HG03025 (cell line): ENCODE measurements at regions not wholly inside any gene's neighbourhood (a gene's known extent, or its start where the extent isn't known, plus 50 kb on each side); places are given as distances from the start of the nearest gene placed in this dataset.
A peak's percentile ranks its signal among the peaks of the same experiment; 100 is the strongest.

ENCODE experiments used
- ATAC-seq: cut with Tn5 transposase; IDR thresholded peaks from one replicate; pipeline ENCODE4 v1.9.1; 2021; ENCODE audit warnings: mild to moderate bottlenecking, moderate library complexity; ENCODE audit not compliant: unreplicated experiment, low FRiP score

DNA sequence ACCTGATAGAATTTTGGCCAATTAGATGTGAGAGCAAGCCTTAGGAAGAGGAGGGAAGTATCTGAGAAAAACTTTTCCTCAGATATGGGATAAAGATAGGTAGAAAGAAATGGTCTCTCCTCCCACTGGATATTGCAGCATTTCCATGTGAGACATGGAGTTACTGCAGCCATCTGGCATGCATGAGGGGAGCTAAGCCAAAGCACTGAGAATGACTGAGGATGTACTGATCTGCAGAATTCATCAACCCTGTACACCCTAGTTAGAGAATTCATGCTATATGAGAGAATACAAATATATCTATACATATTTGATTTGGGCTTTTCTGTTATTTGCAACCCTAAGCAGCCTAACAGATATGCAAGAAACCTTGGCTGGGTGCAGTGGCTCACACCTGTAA, 52.5 kb upstream of the RPL34 start:
- ATAC-seq = no peak

- ATAC-seq = no peak
Measured at GRCh38 chr4:108561116-108561515, 59.3 kb upstream of the RPL34 start.

GRCh38 chr4:108560616-108561015, 59.8 kb upstream of the RPL34 start:
- no peak for ATAC-seq

- ATAC-seq = no peak
Measured at GRCh38 chr4:108559911-108560310, 60.5 kb upstream of the RPL34 start.

GRCh38 chr4:108559068-108559793, 61.1 kb upstream of the RPL34 start:
- ATAC-seq = no peak

GRCh38 chr4:108556588-108557200, 63.7 kb upstream of the RPL34 start:
- peak; percentile 57 for ATAC-seq

GRCh38 chr4:108556166-108556565, 64.2 kb upstream of the RPL34 start:
- ATAC-seq = no peak

DNA sequence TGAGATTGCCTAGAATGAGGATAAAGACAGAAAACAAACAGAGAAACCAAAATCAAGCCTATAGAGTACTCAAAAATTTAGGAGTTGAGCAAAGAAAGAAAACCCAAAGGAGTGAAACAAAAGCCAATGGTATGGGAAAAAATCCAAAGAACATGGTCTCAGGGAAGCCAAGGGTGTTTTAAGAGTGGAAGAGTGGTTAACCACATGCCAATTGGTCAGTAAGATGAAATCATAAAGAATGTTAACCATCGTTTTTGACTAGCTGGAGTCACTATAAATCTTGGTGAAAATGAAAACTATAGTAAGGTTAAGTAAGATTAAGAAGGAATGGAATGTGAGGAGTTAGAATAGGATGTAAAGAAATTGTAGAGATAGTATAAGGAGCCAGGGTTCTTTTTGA, 64.7 kb upstream of the RPL34 start:
- no peak for ATAC-seq

- no peak for ATAC-seq
Measured at GRCh38 chr4:108547682-108548081, 72.7 kb upstream of the RPL34 start.

DNA sequence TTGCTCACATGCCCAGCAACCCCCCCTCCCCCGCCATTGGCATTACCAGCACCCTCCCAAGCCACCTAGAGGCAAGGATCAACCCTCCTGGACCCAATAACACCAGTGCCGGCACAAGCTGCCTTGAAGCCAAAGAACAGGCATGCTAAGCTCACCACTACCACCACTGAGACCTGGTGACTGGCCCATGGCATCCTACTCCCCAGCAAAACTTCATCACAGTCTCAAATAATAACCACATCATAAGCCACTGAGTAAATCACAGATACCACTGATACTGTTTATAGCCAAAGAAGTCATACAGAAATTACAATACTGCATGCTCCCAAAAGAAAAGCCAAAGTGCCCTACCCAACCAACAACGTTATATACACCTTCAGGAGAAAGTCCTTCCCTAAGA, 73.6 kb upstream of the RPL34 start:
- no peak for ATAC-seq

- ATAC-seq = no peak
Measured at GRCh38 chr4:108544481-108544880, 75.9 kb upstream of the RPL34 start.

GRCh38 chr4:108543359-108543968, 76.9 kb upstream of the RPL34 start:
- no peak for ATAC-seq

- ATAC-seq = no peak
Measured at GRCh38 chr4:108540536-108540935, 79.8 kb upstream of the RPL34 start.

- no peak for ATAC-seq
Measured at GRCh38 chr4:108536577-108536976, 83.8 kb upstream of the RPL34 start.

- no peak for ATAC-seq
Measured at GRCh38 chr4:108535757-108536156, 84.6 kb upstream of the RPL34 start.

- ATAC-seq = no peak
Measured at GRCh38 chr4:108533876-108534275, 86.5 kb upstream of the RPL34 start.

DNA sequence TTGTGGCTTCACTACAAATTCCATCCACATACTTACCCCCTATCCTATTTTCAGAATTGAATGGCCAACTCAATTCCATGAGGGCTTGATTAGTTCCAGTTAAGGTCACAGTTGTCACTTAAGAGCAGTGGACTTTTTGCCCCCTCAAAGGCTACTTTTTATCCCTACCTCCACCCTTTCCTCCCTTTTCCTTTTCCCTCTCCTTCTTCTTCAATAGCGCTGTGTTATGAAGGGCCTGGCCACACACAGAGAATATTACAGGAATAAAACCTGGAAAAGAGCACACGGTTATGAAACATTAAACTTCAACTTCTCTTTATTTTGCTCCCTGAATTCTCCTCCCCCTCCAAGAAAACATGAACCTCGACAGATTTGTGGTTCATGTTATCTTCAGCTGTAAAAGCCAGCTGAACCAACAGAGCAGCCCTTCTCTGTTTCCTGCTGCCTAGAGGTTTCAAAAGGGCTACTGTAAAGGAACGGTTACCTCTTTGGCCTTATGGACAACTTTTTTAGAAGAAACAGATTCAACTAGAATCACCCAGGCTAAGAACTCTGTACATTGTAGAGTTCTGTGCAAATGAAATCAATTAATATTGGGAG, 87.0 kb upstream of the RPL34 start:
- ATAC-seq = no peak

DNA sequence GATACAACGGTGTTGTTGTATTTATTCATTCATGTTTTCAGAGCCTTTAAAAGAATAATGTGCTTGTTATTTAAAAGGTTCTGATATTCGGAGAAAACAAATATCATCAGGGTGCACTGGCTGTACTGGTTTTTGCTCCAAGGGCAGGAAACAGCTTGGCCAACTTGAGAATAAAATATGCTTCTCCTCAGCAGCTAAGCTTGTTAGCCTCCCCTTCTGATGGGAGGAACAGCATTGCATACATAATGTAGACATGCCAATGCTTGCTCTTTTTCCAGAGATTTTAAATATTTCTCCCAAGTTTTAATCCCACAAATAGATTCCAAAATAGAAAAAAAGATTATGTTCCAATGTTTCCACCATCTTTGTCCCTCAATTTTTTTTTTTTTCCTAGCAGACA, 87.6 kb upstream of the RPL34 start:
- no peak for ATAC-seq

GRCh38 chr4:108532187-108532586, 88.2 kb upstream of the RPL34 start:
- ATAC-seq = no peak

- no peak for ATAC-seq
Measured at GRCh38 chr4:108531461-108531860, 88.9 kb upstream of the RPL34 start.
